ENCODE measurements at regions not wholly inside any gene's neighbourhood (a gene's known extent, or its start where the extent isn't known, plus 50 kb on each side); places are given as distances from the start of the nearest gene placed in this dataset.

GRCh38 chr5:14983666-14984441 is 112.3 kb upstream of the ANKH start:
- DNase-seq (ENCODE audit: low read depth in 2 of 2): no peak

GRCh38 chr5:14980698-14981097 is 109.1 kb upstream of the ANKH start:
- no peak for DNase-seq (ENCODE audit: low read depth in 2 of 2)

GRCh38 chr5:14977058-14977685 is 105.6 kb upstream of the ANKH start:
- no peak for DNase-seq (ENCODE audit: low read depth in 2 of 2)

- DNase-seq (ENCODE audit: low read depth in 2 of 2): no peak
Measured at GRCh38 chr5:14976486-14976885, 104.9 kb upstream of the ANKH start.

- DNase-seq (ENCODE audit: low read depth in 2 of 2): no peak
Measured at GRCh38 chr5:14971873-14972272, 100.3 kb upstream of the ANKH start.

GRCh38 chr5:14968796-14969195 is 97.2 kb upstream of the ANKH start:
- DNase-seq (ENCODE audit: low read depth in 2 of 2): no peak

GRCh38 chr5:14967166-14967565 is 95.6 kb upstream of the ANKH start:
- DNase-seq (ENCODE audit: low read depth in 2 of 2): no peak

GRCh38 chr5:14965815-14966214 is 94.2 kb upstream of the ANKH start:
- no peak for DNase-seq (ENCODE audit: low read depth in 2 of 2)

- no peak for DNase-seq (ENCODE audit: low read depth in 2 of 2)
Measured at GRCh38 chr5:14962604-14963003, 91.0 kb upstream of the ANKH start.

GRCh38 chr5:14960120-14960462 is 88.5 kb upstream of the ANKH start:
- no peak for DNase-seq (ENCODE audit: low read depth in 2 of 2)

- no peak for DNase-seq (ENCODE audit: low read depth in 2 of 2)
Measured at GRCh38 chr5:14959399-14960119, 88.0 kb upstream of the ANKH start.

GRCh38 chr5:14958188-14958587 is 86.6 kb upstream of the ANKH start:
- no peak for DNase-seq (ENCODE audit: low read depth in 2 of 2)

- no peak for DNase-seq (ENCODE audit: low read depth in 2 of 2)
Measured at GRCh38 chr5:14956423-14957046, 85.0 kb upstream of the ANKH start.

GRCh38 chr5:14954616-14955343 is 83.2 kb upstream of the ANKH start:
- DNase-seq (ENCODE audit: low read depth in 2 of 2): no peak

- no peak for DNase-seq (ENCODE audit: low read depth in 2 of 2)
Measured at GRCh38 chr5:14954216-14954615, 82.6 kb upstream of the ANKH start.

- no peak for DNase-seq (ENCODE audit: low read depth in 2 of 2)
Measured at GRCh38 chr5:14953075-14953607, 81.6 kb upstream of the ANKH start.

- DNase-seq (ENCODE audit: low read depth in 2 of 2): no peak
Measured at GRCh38 chr5:14948383-14948782, 76.8 kb upstream of the ANKH start.

GRCh38 chr5:14946815-14947620 is 75.4 kb upstream of the ANKH start:
- DNase-seq (ENCODE audit: low read depth in 2 of 2): no peak

GRCh38 chr5:14945450-14945849 is 73.9 kb upstream of the ANKH start:
- no peak for DNase-seq (ENCODE audit: low read depth in 2 of 2)

GRCh38 chr5:14944996-14945395 is 73.4 kb upstream of the ANKH start:
- no peak for DNase-seq (ENCODE audit: low read depth in 2 of 2)

- DNase-seq (ENCODE audit: low read depth in 2 of 2): no peak
Measured at GRCh38 chr5:14944350-14944739, 72.8 kb upstream of the ANKH start.
